Adrenal gland (tissue), 5 donors: ENCODE measurements at regions not wholly inside any gene's neighbourhood (a gene's known extent, or its start where the extent isn't known, plus 50 kb on each side); places are given as distances from the start of the nearest gene placed in this dataset.

ENCODE experiments used
- POLR2A ChIP-seq, 2 donors: fragments of 450-650 bp; IDR thresholded peaks; one replicate each; pipeline ENCODE4 v1.6.1; 2017; ENCODE audit warnings: antibody characterized with exemption in 2 of 2, mild to moderate bottlenecking in 2 of 2, moderate library complexity in 1 of 2
- TF ChIP-seq, protein P1 (sequence below), 6 experiments: fragments of 450-650 bp in 4 of 6; fragments of 200-600 bp in 2 of 6; sonication (generic) in 1 of 6; IDR thresholded peaks; 1 replicate in 5 of 6; 2 replicates in 1 of 6; pipeline versions ENCODE4 v1.5.1 to v1.8.0; 2016 to 2021; ENCODE audit warnings: antibody characterized with exemption in 6 of 6, mild to moderate bottlenecking in 2 of 6, moderate library complexity in 1 of 6
- donor health status: DM: no; HTN: no; CAD: no.

GRCh38 chr10:91051829-91052228 lies 130.9 kb upstream of the ANKRD1 start:
- TF ChIP-seq, protein P1, sequence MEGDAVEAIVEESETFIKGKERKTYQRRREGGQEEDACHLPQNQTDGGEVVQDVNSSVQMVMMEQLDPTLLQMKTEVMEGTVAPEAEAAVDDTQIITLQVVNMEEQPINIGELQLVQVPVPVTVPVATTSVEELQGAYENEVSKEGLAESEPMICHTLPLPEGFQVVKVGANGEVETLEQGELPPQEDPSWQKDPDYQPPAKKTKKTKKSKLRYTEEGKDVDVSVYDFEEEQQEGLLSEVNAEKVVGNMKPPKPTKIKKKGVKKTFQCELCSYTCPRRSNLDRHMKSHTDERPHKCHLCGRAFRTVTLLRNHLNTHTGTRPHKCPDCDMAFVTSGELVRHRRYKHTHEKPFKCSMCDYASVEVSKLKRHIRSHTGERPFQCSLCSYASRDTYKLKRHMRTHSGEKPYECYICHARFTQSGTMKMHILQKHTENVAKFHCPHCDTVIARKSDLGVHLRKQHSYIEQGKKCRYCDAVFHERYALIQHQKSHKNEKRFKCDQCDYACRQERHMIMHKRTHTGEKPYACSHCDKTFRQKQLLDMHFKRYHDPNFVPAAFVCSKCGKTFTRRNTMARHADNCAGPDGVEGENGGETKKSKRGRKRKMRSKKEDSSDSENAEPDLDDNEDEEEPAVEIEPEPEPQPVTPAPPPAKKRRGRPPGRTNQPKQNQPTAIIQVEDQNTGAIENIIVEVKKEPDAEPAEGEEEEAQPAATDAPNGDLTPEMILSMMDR (IDR thresholded peaks at IDR 0.05) = no peak
- TF ChIP-seq POLR2A (IDR thresholded peaks at IDR 0.05) = no peak
